ENCODE measurements at regions not wholly inside any gene's neighbourhood (a gene's known extent, or its start where the extent isn't known, plus 50 kb on each side); places are given as distances from the start of the nearest gene placed in this dataset.

- TF ChIP-seq CTCF (IDR thresholded peaks at IDR 0.05): no peak
- TF ChIP-seq POLR2A (IDR thresholded peaks at IDR 0.05): no peak
- TF ChIP-seq POLR2AphosphoS5 (IDR thresholded peaks at IDR 0.05): peak; percentile 37
- TF ChIP-seq EP300 (IDR thresholded peaks at IDR 0.05): no peak
These were observed 266.6 kb upstream of the BTBD3 start for GRCh38 chr20:11651138-11651537.
